ENCODE measurements at regions not wholly inside any gene's neighbourhood (a gene's known extent, or its start where the extent isn't known, plus 50 kb on each side); places are given as distances from the start of the nearest gene placed in this dataset.

DNA sequence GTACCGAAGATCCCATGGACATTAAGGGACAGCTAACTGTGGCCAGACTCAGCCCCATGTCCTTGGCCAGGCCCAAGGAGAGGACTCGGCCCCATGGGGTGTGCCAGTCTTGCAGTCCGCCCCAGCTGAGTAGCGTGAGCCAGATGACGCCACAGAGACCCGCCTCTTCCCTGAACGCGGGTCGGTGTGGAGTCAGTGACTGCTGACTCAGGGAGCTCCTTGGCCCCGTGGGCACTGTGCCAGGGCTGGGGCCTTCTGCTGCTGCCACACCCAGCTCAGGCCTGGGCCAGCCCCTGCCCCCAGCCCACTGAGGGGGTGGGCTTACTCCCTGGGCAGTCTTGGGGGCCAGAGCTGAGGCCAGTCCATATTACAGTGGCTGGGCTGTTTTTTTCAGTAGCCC is 52.8 kb downstream of the PLXNA1 start:
- TF ChIP-seq POLR2AphosphoS5 (IDR thresholded peaks at IDR 0.05; ENCODE audit: low read depth), result no peak
- TF ChIP-seq, protein P1, sequence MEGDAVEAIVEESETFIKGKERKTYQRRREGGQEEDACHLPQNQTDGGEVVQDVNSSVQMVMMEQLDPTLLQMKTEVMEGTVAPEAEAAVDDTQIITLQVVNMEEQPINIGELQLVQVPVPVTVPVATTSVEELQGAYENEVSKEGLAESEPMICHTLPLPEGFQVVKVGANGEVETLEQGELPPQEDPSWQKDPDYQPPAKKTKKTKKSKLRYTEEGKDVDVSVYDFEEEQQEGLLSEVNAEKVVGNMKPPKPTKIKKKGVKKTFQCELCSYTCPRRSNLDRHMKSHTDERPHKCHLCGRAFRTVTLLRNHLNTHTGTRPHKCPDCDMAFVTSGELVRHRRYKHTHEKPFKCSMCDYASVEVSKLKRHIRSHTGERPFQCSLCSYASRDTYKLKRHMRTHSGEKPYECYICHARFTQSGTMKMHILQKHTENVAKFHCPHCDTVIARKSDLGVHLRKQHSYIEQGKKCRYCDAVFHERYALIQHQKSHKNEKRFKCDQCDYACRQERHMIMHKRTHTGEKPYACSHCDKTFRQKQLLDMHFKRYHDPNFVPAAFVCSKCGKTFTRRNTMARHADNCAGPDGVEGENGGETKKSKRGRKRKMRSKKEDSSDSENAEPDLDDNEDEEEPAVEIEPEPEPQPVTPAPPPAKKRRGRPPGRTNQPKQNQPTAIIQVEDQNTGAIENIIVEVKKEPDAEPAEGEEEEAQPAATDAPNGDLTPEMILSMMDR (conservative IDR thresholded peaks at IDR 0.05; ENCODE audit: low read depth in 2 of 2), result no peak
- TF ChIP-seq, protein P2, sequence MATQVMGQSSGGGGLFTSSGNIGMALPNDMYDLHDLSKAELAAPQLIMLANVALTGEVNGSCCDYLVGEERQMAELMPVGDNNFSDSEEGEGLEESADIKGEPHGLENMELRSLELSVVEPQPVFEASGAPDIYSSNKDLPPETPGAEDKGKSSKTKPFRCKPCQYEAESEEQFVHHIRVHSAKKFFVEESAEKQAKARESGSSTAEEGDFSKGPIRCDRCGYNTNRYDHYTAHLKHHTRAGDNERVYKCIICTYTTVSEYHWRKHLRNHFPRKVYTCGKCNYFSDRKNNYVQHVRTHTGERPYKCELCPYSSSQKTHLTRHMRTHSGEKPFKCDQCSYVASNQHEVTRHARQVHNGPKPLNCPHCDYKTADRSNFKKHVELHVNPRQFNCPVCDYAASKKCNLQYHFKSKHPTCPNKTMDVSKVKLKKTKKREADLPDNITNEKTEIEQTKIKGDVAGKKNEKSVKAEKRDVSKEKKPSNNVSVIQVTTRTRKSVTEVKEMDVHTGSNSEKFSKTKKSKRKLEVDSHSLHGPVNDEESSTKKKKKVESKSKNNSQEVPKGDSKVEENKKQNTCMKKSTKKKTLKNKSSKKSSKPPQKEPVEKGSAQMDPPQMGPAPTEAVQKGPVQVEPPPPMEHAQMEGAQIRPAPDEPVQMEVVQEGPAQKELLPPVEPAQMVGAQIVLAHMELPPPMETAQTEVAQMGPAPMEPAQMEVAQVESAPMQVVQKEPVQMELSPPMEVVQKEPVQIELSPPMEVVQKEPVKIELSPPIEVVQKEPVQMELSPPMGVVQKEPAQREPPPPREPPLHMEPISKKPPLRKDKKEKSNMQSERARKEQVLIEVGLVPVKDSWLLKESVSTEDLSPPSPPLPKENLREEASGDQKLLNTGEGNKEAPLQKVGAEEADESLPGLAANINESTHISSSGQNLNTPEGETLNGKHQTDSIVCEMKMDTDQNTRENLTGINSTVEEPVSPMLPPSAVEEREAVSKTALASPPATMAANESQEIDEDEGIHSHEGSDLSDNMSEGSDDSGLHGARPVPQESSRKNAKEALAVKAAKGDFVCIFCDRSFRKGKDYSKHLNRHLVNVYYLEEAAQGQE (IDR thresholded peaks at IDR 0.05; ENCODE audit: unreplicated experiment), result no peak

Data from GM23338 (cell line).